ENCODE measurements at regions not wholly inside any gene's neighbourhood (a gene's known extent, or its start where the extent isn't known, plus 50 kb on each side); places are given as distances from the start of the nearest gene placed in this dataset.

GRCh38 chr2:41716497-41716896 is 331.3 kb upstream of the PKDCC start:
- no peak for DNase-seq (ENCODE audit: low spot score)
- no peak for TF ChIP-seq CTCF (IDR thresholded peaks at IDR 0.05; ENCODE audit: extremely low read depth, missing control alignments)

GRCh38 chr2:41717839-41718238 is 330.0 kb upstream of the PKDCC start:
- no peak for DNase-seq (ENCODE audit: low spot score)
- no peak for TF ChIP-seq CTCF (IDR thresholded peaks at IDR 0.05; ENCODE audit: extremely low read depth, missing control alignments)

GRCh38 chr2:41718705-41719104 is 329.1 kb upstream of the PKDCC start:
- no peak for TF ChIP-seq CTCF (IDR thresholded peaks at IDR 0.05; ENCODE audit: extremely low read depth, missing control alignments)
- DNase-seq (ENCODE audit: low spot score): no peak

- TF ChIP-seq CTCF (IDR thresholded peaks at IDR 0.05; ENCODE audit: extremely low read depth, missing control alignments): no peak
- no peak for DNase-seq (ENCODE audit: low spot score)
Measured at GRCh38 chr2:41719756-41720155, 328.1 kb upstream of the PKDCC start.

- TF ChIP-seq CTCF (IDR thresholded peaks at IDR 0.05; ENCODE audit: extremely low read depth, missing control alignments): no peak
- DNase-seq (ENCODE audit: low spot score): no peak
Measured at GRCh38 chr2:41720331-41721251, 327.2 kb upstream of the PKDCC start.

- no peak for DNase-seq (ENCODE audit: low spot score)
- TF ChIP-seq CTCF (IDR thresholded peaks at IDR 0.05; ENCODE audit: extremely low read depth, missing control alignments): no peak
Measured at GRCh38 chr2:41722668-41723369, 325.0 kb upstream of the PKDCC start.

GRCh38 chr2:41723526-41723925 is 324.3 kb upstream of the PKDCC start:
- no peak for DNase-seq (ENCODE audit: low spot score)
- TF ChIP-seq CTCF (IDR thresholded peaks at IDR 0.05; ENCODE audit: extremely low read depth, missing control alignments): no peak

Measured in GM20000 (cell line).